GM12872 (cell line): ENCODE measurements at regions not wholly inside any gene's neighbourhood (a gene's known extent, or its start where the extent isn't known, plus 50 kb on each side); places are given as distances from the start of the nearest gene placed in this dataset.

Experiments
- TF ChIP-seq, protein P1 (sequence below): IDR thresholded peaks from 3 replicates; pipeline ENCODE4 v1.5.1; 2011; ENCODE audit warnings: low read depth, mild to moderate bottlenecking, low read length, moderate library complexity; ENCODE audit not compliant: insufficient read depth

DNA sequence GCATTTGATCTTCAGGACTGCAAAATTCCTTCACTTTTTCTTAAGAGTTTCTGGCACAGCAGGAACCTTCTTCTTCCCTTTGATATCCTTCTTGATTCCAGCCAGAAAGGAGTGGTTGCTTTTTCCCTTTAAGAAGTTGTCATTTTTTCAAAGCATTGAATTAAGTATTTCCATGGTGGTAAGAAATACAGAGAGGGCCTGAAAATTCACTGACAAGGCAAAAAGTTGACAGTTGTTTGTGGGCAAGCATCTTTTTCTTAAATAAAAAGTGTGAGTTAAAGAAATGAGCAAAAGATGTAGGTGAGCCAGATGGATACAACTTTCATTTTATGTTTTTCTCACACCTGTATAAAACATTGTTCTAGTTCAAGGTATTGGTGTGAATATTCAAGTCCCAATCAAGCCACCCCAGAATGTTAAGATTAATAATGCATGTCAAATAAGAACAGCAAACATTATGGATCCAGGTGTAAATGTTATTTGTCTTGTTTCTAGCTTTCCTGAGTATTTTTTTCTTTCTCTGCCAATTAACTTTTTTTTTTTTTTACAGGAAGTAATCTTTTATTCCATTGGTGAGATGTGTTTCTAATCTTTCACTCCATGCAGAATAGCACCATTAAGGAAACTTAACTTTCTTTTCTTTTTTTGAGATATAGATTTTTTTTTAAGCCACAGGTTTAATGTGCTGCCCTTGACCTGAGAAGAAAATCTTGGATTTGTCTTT lies 334.3 kb upstream of the SEMA3A start:
- TF ChIP-seq, protein P1, sequence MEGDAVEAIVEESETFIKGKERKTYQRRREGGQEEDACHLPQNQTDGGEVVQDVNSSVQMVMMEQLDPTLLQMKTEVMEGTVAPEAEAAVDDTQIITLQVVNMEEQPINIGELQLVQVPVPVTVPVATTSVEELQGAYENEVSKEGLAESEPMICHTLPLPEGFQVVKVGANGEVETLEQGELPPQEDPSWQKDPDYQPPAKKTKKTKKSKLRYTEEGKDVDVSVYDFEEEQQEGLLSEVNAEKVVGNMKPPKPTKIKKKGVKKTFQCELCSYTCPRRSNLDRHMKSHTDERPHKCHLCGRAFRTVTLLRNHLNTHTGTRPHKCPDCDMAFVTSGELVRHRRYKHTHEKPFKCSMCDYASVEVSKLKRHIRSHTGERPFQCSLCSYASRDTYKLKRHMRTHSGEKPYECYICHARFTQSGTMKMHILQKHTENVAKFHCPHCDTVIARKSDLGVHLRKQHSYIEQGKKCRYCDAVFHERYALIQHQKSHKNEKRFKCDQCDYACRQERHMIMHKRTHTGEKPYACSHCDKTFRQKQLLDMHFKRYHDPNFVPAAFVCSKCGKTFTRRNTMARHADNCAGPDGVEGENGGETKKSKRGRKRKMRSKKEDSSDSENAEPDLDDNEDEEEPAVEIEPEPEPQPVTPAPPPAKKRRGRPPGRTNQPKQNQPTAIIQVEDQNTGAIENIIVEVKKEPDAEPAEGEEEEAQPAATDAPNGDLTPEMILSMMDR: no peak

DNA sequence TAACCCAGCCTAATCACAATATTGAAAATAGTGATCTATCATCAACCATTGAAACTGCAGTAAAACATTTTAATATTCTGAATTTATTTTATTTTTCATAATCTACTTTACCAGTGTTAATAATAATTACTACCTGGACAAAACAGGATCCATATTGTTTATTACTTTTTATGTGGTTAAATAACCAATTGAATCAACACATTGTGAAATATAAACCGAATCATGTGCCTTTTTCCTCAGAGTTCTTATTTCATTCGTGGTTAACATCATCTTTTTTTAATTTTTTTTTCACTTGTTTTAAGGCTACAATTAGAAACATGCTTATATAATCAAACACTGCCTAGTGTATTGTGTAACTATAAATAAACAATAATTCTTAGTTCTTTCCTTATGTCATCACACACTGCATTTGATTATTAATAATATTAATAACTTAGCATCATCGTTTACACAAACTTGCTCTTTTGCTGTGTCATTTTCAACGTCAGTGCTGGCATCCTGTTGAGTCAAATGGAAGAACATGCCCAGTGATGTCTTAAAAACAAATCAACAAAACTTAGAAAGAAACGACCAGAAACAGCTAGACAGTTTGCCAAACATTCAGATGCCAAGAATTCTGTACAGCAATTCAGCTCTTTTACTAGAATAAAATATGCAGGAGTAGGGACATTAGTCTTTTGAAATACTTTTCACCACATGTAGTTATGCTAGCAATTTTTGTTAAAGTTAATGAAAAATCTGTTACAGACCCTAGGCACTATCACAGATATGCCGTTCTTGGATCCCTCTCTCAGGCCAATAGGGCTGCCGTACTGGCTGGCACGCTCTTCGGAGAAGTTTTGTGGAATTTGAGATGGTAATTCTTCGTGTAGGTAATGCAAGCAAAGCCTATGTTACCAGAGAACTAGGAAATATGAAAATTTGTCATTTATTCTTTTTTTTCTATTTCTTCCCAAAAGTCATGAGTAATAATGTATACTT lies 330.4 kb upstream of the SEMA3A start:
- TF ChIP-seq, protein P1: no peak

DNA sequence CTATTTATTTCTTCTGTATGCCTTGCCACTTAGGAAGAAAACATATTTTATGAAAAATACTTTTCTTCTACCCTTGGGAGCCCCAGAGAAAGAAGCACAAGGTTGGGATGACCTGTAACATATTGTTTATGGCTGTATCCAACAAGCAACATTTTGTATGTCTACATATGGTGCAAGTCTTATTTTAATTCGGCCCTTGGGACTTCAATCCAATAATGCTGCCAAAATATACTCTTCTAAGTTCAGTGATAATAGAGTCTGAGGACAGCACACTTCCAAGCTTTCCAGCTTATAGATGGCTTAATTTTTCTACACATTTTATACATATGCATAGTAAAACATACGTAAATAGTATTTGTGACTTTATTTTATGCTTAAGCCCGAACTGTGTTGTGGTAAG lies 318.5 kb upstream of the SEMA3A start:
- TF ChIP-seq, protein P1: no peak

DNA sequence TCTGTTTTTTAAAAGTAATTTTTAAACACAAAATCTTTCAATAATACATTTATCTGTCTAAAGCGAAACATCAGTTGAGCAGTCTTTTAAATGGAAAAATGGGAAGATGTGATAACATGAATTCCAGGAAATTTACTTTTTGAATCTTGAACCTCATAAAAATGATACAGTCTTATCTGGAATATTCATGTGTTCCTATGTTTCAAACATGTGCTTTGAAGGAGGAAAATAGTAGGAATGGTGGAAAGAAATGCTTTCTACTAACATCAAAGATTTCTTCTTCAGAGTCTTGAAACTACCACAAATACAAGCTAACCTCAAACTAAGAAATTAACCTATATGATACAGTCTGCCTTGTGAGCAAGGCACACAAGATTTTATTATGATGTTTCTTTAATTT lies 317.5 kb upstream of the SEMA3A start:
- TF ChIP-seq, protein P1: no peak

DNA sequence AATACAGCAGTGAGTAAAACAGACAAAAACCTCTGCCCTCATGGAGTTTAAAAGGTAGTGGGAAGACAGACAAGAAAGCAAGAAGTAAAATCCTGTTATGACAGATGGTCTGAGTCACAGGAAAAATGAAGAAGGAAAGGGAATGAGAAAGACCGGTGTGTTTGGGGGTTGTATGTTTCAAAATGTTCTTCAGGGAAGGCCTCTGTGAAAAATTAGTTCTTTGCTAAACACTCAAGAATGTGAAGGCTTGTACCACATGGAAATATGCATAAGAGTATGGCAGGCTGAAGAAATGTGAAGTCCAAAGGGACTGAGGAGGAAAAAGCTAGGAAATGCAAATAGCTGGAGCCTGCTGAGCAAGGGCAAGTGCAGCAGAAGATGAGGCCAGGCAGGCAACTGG lies 315.9 kb upstream of the SEMA3A start:
- TF ChIP-seq, protein P1: no peak

DNA sequence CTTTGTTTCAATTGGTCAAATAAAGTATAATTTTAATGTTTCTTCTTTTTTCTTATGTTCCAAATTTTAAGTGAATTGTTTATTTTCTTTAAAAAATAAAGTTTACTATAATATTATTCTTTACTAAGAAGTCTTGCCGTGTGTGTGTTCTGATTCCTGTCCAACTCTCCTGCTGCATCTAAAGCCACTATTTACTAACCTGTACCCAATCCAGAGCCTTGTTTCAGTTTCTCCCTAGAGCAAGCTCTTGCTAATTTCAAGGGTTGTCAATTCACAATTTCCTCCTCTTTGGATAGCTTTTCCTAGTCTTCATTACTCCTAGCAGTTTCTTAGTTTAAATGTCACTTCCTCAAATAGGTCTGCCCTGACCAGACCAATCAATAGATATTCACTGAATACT lies 314.9 kb upstream of the SEMA3A start:
- TF ChIP-seq, protein P1: no peak

DNA sequence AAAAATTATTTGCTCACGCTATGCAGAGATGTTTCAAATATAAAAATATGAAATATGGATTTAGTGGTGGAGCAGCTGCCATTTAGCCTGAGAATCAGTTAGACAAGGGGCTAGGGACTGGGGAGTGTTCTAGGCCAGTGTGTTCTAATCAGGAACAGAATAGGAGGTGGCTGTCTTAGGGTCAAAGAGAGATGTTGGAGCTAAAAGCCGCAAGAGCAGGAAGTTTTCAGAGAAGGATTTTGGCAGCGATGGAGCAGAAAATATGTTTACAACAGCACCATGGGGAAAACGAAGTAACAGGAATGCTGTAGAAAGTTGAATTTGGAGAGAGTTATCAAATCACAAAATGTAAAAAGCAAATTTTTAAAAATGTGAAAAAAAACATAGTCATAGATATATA lies 314.0 kb upstream of the SEMA3A start:
- TF ChIP-seq, protein P1: no peak
